ENCODE measurements at regions not wholly inside any gene's neighbourhood (a gene's known extent, or its start where the extent isn't known, plus 50 kb on each side); places are given as distances from the start of the nearest gene placed in this dataset.
A peak's percentile ranks its signal among the peaks of the same experiment; 100 is the strongest.

GRCh38 chr18:62457877-62458276, 64.9 kb upstream of the ZCCHC2 start:
- Histone ChIP-seq H3K36me3 (replicated peaks; ENCODE audit: low read depth, low read length) (no peaks in the 10 kb centered on the region), H3K79me2 (ENCODE audit: low read length) (no peaks in the 10 kb centered on the region), H3K4me3 (ENCODE audit: low read length) (no peak overlapping the region), H3K27ac (ENCODE audit: low read length) (no peak overlapping the region), H3K27me3 (ENCODE audit: low read depth, low read length) (peaks cover 21% of the 10 kb centered on the region), H3K9me3 (ENCODE audit: insufficient read depth, low read length) (no peaks in the 10 kb centered on the region), H3K9ac (ENCODE audit: low read length) (no peak overlapping the region), H3K4me2 (ENCODE audit: low read length) (no peak overlapping the region), H2AFZ (ENCODE audit: low read depth, low read length) (no peak overlapping the region), H3K4me1 (ENCODE audit: low read length) (peaks cover 12% of the 10 kb centered on the region), H4K20me1 (ENCODE audit: insufficient read depth, low read length) (no peaks in the 10 kb centered on the region)
- TF ChIP-seq EZH2phosphoT487 (IDR thresholded peaks at IDR 0.05; ENCODE audit: low read depth) (no peak), CTCF (IDR thresholded peaks at IDR 0.05; ENCODE audit: low read depth, low read length) (no peak)

GRCh38 chr18:62458346-62458745, 64.5 kb upstream of the ZCCHC2 start:
- Histone ChIP-seq H3K9me3 (ENCODE audit: insufficient read depth, low read length) (no peaks in the 10 kb centered on the region), H3K27ac (ENCODE audit: low read length) (no peak overlapping the region), H3K4me2 (ENCODE audit: low read length) (no peak overlapping the region), H3K4me3 (ENCODE audit: low read length) (no peak overlapping the region), H3K4me1 (ENCODE audit: low read length) (peaks cover 12% of the 10 kb centered on the region), H3K27me3 (ENCODE audit: low read depth, low read length) (peaks cover 21% of the 10 kb centered on the region), H3K79me2 (ENCODE audit: low read length) (no peaks in the 10 kb centered on the region), H3K9ac (ENCODE audit: low read length) (no peak overlapping the region), H3K36me3 (replicated peaks; ENCODE audit: low read depth, low read length) (no peaks in the 10 kb centered on the region), H2AFZ (ENCODE audit: low read depth, low read length) (no peak overlapping the region), H4K20me1 (ENCODE audit: insufficient read depth, low read length) (no peaks in the 10 kb centered on the region)
- TF ChIP-seq EZH2phosphoT487 (IDR thresholded peaks at IDR 0.05; ENCODE audit: low read depth) (no peak), CTCF (IDR thresholded peaks at IDR 0.05; ENCODE audit: low read depth, low read length) (peak; percentile 48)

- Histone ChIP-seq H2AFZ (ENCODE audit: low read depth, low read length) (no peak overlapping the region), H3K4me1 (ENCODE audit: low read length) (peaks cover 9% of the 10 kb centered on the region)
These were observed 63.7 kb upstream of the ZCCHC2 start for GRCh38 chr18:62458868-62459716.

More at GRCh38 chr18:62458868-62459716, 63.7 kb upstream of the ZCCHC2 start:
- Histone ChIP-seq H3K9me3 (ENCODE audit: insufficient read depth, low read length) (no peaks in the 10 kb centered on the region), H3K9ac (ENCODE audit: low read length) (no peak overlapping the region), H4K20me1 (ENCODE audit: insufficient read depth, low read length) (no peaks in the 10 kb centered on the region), H3K36me3 (replicated peaks; ENCODE audit: low read depth, low read length) (no peaks in the 10 kb centered on the region), H3K4me2 (ENCODE audit: low read length) (no peak overlapping the region), H3K27me3 (ENCODE audit: low read depth, low read length) (peaks cover 18% of the 10 kb centered on the region), H3K79me2 (ENCODE audit: low read length) (no peaks in the 10 kb centered on the region), H3K27ac (ENCODE audit: low read length) (no peak overlapping the region), H3K4me3 (ENCODE audit: low read length) (no peak overlapping the region)
- TF ChIP-seq CTCF (IDR thresholded peaks at IDR 0.05; ENCODE audit: low read depth, low read length), result no peak
- TF ChIP-seq EZH2phosphoT487 (IDR thresholded peaks at IDR 0.05; ENCODE audit: low read depth), result no peak
